Lower leg skin (tissue), 3 donors: ENCODE measurements at regions not wholly inside any gene's neighbourhood (a gene's known extent, or its start where the extent isn't known, plus 50 kb on each side); places are given as distances from the start of the nearest gene placed in this dataset.

Experiments
- CTCF ChIP-seq, 3 donors: fragments of 450-650 bp; IDR thresholded peaks; one replicate each; pipeline ENCODE4 v1.5.1; 2016; ENCODE audit warnings: antibody characterized with exemption in 3 of 3, mild to moderate bottlenecking in 3 of 3, moderate library complexity in 2 of 3
- POLR2A ChIP-seq, 2 donors: fragments of 450-650 bp; IDR thresholded peaks; one replicate each; pipeline ENCODE4 v1.6.1; 2016 to 2017; ENCODE audit warnings: antibody characterized with exemption in 2 of 2, mild to moderate bottlenecking in 1 of 2, moderate library complexity in 1 of 2

GRCh38 chr1:229993060-229993459 is 74.0 kb upstream of the GALNT2 start:
- TF ChIP-seq CTCF (IDR thresholded peaks at IDR 0.05), result no peak
- no peak for TF ChIP-seq POLR2A (IDR thresholded peaks at IDR 0.05)
